GM12801 (cell line): ENCODE measurements at regions not wholly inside any gene's neighbourhood (a gene's known extent, or its start where the extent isn't known, plus 50 kb on each side); places are given as distances from the start of the nearest gene placed in this dataset.

Experiments
- TF ChIP-seq, protein P1 (sequence below): IDR thresholded peaks from one replicate; pipeline ENCODE4 v1.5.1; 2011; ENCODE audit warnings: control low read depth; ENCODE audit not compliant: insufficient read length; ENCODE audit errors: extremely low read depth

DNA sequence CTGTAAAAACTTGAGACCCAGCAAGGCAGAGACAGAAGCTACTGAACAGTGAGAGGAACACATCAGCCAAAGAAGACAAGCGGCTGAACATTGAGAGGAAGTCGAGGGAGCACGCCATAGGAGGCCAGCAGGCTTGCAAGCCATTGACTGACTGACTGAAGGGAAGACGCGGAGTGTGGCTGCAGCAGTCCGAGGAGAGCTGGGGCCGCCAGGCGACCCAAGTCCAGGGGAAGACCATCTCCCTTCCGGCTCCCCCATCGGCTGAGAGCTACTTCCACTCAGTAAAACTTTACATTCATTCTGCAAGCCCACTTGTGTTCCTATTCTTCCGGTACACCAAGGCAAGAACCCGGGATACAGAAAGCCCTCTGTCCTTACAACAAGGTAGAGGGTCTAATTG is 167.3 kb upstream of the MBL2 start:
- TF ChIP-seq, protein P1, sequence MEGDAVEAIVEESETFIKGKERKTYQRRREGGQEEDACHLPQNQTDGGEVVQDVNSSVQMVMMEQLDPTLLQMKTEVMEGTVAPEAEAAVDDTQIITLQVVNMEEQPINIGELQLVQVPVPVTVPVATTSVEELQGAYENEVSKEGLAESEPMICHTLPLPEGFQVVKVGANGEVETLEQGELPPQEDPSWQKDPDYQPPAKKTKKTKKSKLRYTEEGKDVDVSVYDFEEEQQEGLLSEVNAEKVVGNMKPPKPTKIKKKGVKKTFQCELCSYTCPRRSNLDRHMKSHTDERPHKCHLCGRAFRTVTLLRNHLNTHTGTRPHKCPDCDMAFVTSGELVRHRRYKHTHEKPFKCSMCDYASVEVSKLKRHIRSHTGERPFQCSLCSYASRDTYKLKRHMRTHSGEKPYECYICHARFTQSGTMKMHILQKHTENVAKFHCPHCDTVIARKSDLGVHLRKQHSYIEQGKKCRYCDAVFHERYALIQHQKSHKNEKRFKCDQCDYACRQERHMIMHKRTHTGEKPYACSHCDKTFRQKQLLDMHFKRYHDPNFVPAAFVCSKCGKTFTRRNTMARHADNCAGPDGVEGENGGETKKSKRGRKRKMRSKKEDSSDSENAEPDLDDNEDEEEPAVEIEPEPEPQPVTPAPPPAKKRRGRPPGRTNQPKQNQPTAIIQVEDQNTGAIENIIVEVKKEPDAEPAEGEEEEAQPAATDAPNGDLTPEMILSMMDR: no peak

DNA sequence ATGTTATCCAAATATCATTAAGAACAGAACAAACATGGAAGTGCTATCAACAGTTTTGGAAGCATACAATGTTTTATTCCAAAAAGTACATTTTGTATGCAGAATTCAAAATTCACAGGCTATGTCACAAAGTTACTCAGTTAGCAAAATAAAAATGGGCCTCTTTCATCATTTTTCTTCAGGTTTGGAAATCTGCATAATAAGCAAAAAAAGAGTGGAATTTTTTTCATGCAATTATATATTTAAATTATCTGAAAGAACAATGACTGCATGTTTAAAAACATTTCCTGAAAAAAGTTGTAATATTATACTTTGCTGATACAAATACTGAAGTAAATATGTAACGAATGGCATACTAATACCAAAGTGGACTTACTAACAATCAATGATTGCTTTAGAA is 161.2 kb upstream of the MBL2 start:
- TF ChIP-seq, protein P1: no peak

DNA sequence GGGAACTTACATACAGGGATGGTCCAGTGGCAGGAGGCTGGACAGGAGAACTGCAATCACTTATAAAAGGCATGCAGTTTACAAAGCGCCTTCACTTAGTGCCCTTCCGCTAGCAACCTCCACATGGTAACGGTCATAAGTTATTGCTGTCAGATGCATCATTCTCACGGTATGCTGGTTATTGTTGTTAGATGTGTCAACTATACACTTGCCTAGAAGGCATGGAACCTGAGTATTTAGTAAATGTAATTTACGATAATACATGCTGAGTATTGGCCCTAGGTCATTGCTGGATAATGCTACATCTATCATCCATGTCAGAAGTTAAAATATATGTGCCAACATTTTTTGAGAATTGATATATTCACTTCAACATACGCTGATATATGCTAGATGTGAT is 155.1 kb upstream of the MBL2 start:
- TF ChIP-seq, protein P1: no peak

DNA sequence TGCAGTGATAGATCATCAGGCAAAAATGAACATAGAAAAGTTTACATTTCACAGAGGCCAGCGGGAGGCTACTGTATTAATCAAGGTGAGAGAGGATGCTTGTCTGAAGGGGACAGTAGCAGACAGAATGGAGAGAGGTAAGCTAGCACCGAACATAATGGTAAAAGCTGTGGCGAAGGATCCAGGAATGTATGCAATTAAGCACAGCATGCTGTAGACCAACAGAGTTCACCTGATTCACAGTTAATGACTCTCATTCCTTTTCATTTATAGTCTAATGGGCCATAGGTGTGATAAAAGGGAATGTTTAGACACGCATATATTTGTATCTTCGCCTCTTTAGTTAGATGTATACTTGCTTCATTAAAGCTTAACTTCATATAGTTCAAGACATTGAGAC is 150.9 kb upstream of the MBL2 start:
- TF ChIP-seq, protein P1: no peak

DNA sequence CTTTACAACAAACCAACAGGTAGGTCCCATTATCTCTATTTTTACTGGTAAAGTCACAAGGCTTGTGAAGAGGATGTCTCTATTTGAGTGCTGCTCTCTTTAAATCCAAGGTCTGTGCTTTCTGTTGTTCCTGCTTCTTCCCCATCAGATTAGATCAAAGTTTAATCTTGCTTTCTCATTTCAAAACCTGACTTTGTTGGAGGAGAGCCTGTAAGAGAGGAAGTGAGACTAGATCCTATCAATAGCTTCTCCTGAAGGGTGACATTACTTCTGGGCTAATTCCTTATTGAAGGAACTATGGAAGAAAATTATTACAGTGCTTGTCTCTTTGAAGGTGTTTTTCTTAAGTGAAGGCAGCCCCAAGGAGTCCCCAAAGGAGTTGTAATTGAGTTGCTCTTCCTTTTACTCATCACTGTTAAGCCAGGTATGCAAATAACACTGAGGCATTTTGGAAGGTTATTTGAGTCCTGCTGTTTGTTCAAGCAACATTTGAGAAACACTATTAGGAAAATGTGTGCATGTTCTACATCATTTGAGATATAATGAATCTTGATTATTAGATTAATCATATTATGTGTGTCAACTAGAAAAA is 146.2 kb upstream of the MBL2 start:
- TF ChIP-seq, protein P1: no peak

DNA sequence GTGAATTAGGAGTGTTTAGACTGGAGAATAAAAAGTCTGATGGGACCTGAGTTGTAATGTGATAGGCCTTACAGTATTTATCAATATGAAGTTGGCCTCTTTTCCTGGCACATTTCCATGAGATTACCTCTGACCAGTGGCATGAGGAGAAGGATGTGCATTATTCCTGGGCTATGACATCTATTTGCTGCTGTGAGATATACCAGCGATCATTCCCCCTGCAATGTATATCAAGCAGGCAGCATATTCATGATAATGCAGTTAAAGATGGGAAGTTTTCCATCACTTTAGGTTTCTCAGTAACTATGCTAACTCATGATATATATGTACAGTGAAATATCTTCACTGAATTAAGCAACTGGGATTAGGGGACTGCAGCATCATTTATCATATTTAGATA is 142.8 kb upstream of the MBL2 start:
- TF ChIP-seq, protein P1: no peak

DNA sequence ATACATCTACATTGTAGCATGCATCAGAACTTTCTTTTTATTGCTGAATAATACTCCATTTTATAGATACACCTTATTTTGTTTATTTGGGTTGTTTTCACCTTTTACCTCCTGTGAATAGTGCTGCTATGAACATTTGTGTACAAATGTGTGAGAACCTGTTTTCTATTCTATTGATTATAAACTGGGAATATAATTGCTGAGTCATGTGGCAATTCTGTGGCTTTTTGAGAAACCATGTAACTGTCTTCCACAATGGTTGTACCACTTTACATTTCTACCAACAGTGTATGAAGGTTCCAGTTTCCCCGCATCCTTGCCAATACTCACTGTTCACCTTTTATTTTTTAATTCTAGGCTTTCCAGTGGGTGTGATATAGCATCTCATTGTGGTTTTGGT is 138.6 kb upstream of the MBL2 start:
- TF ChIP-seq, protein P1: no peak

DNA sequence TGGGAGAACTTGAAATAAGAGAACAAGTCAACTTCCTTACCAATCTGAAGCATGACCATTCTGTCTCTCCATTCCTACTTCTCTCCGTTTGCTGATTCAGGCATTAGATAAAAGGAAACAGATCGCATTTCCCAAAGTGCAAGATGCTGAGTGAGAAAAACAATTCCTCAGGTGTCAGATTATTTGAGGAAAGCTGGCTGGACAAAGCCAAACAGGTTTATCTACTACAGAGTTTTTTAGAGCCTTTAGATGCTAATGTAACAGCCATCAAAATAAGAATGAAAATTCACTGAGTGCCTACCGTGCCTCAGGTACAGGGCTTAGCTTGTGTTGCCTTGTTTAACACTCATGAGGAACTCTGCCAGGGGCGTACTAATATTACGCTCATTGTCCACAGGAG is 135.9 kb upstream of the MBL2 start:
- TF ChIP-seq, protein P1: no peak
